Spleen (tissue), 11 donors: ENCODE measurements at regions not wholly inside any gene's neighbourhood (a gene's known extent, or its start where the extent isn't known, plus 50 kb on each side); places are given as distances from the start of the nearest gene placed in this dataset.

ENCODE experiments used
- DNase-seq: peaks from one replicate; pipeline ENCODE4 v3.0.0-alpha.2; 2020
- H3K27ac ChIP-seq, 8 donors: fragments of 200-600 bp; sonication (generic) in 7 of 8; 1 replicate in 4 of 8; 2 replicates in 4 of 8; pipeline versions ENCODE4 v1.5.0 to v1.8.0; 2016 to 2021; ENCODE audit warnings: inconsistent platforms in 4 of 8, mild to moderate bottlenecking in 4 of 8, moderate library complexity in 1 of 8
- H3K27me3 ChIP-seq, 7 donors: fragments of 200-600 bp; sonication (generic) in 6 of 7; replicated peaks in 1 of 7; 1 replicate in 4 of 7; 2 replicates in 3 of 7; pipeline versions ENCODE4 v1.5.0 to v1.8.0; 2016 to 2021; ENCODE audit warnings: inconsistent platforms in 3 of 7, mild to moderate bottlenecking in 1 of 7
- H3K36me3 ChIP-seq, 6 donors: fragments of 200-600 bp; sonication (generic) in 5 of 6; 1 replicate in 4 of 6; 2 replicates in 2 of 6; pipeline versions ENCODE4 v1.5.0 to v1.8.0; 2016 to 2021; ENCODE audit warnings: inconsistent platforms in 2 of 6
- H3K4me1 ChIP-seq, 6 donors: fragments of 200-600 bp; sonication (generic) in 5 of 6; 1 replicate in 3 of 6; 2 replicates in 3 of 6; pipeline versions ENCODE4 v1.5.0 to v1.8.0; 2016 to 2021; ENCODE audit warnings: inconsistent platforms in 3 of 6
- H3K4me3 ChIP-seq, 8 donors: fragments of 200-600 bp; sonication (generic) in 7 of 8; 1 replicate in 4 of 8; 2 replicates in 4 of 8; pipeline versions ENCODE4 v1.5.0 to v1.8.0; 2016 to 2021; ENCODE audit warnings: inconsistent platforms in 4 of 8, mild to moderate bottlenecking in 4 of 8, moderate library complexity in 2 of 8
- H3K9me3 ChIP-seq, 8 donors: fragments of 200-600 bp; sonication (generic) in 7 of 8; 1 replicate in 4 of 8; 2 replicates in 4 of 8; pipeline versions ENCODE4 v1.5.0 to v1.8.0; 2016 to 2021; ENCODE audit warnings: inconsistent platforms in 4 of 8
- POLR2A ChIP-seq, 3 donors: fragments of 450-650 bp; IDR thresholded peaks; one replicate each; pipeline ENCODE4 v1.5.1; 2017; ENCODE audit warnings: antibody characterized with exemption in 3 of 3, mild to moderate bottlenecking in 1 of 3
- POLR2AphosphoS5 ChIP-seq, 3 donors: sonication (generic); formaldehyde crosslinking; IDR thresholded peaks; one replicate each; pipeline ENCODE4 v1.5.1; 2017; ENCODE audit warnings: antibody characterized with exemption in 3 of 3
- whole genome bisulfite sequencing, 5 donors: extraction: QIAGEN DNeasy Blood & Tissue Kit in 3 of 5; methylation state at CpG; one replicate each; pipeline versions ENCODE4 v1.1.5 to v1.1.7; 2013 to 2018; 5-methylcytosine and 5-hydroxymethylcytosine counted together
- intact Hi-C: fragments of 100-400 bp; cut with DNase I; formaldehyde crosslinking; loops from one replicate; pipeline ENCODE4 v1.15.0; 2023; ENCODE audit warnings: low total_unique reads
- TF ChIP-seq, protein P1 (sequence below), 11 experiments: fragments of 200-600 bp in 7 of 11; fragments of 450-650 bp in 4 of 11; sonication (generic) in 4 of 11; IDR thresholded peaks in 8 of 11; conservative IDR thresholded peaks in 3 of 11; 1 replicate in 7 of 11; 2 replicates in 4 of 11; pipeline versions ENCODE4 v1.4.0 to v1.8.0; 2016 to 2021; ENCODE audit warnings: antibody characterized with exemption in 11 of 11, inconsistent platforms in 4 of 11, mild to moderate bottlenecking in 1 of 11
- donor health status: healthy with polysubstance abuse.
- donor health status: DM: no; HTN: no; CAD: no; lungs with moderate emphysema.
- donor health status: DM: no; HTN: no; CAD: no.
- donor health status: Bipolar disorder and iron deficiency.
- donor health status: healthy.
- donor health status: DM: no; HTN: no; CAD: no.
- donor health status: DM: yes; HTN: yes; CAD: no.

DNA sequence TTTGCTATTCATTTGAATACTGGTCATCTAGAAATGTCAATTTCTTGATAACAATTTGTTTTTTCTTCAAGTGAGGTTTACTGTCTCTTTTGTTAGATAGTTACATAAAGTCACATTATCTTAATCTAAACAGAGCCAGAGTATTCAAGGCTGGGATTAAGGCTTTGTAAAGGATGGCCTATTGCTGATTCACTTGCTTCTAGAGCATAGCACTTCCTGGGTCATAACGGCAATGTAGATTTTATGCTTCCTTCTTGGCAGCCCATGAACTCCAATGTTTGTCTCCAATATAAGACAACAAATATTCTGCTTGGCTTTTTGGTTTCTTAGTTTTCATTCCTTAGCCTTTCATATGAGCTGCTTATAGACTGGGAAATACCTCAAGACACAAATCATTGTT, 2007.9 kb upstream of the CDH6 start:
- intact Hi-C loops = no loop called here
- no peak overlapping the region for H3K4me3 ChIP-seq
- no peak for DNase-seq
- 83 to 92% (median 88%) methylated on average over 1 of the region's 1 CpG for WGBS, 5 donors
- peaks cover 0 to 27% (median 8%) of the 10 kb centered on the region in 8 donors for H3K9me3 ChIP-seq
- no peaks in the 10 kb centered on the region for H3K36me3 ChIP-seq
- H3K27ac ChIP-seq = no peak overlapping the region
- TF ChIP-seq POLR2A (IDR thresholded peaks at IDR 0.05) (no peak), POLR2AphosphoS5 (IDR thresholded peaks at IDR 0.05) (no peak)
- TF ChIP-seq, protein P1, sequence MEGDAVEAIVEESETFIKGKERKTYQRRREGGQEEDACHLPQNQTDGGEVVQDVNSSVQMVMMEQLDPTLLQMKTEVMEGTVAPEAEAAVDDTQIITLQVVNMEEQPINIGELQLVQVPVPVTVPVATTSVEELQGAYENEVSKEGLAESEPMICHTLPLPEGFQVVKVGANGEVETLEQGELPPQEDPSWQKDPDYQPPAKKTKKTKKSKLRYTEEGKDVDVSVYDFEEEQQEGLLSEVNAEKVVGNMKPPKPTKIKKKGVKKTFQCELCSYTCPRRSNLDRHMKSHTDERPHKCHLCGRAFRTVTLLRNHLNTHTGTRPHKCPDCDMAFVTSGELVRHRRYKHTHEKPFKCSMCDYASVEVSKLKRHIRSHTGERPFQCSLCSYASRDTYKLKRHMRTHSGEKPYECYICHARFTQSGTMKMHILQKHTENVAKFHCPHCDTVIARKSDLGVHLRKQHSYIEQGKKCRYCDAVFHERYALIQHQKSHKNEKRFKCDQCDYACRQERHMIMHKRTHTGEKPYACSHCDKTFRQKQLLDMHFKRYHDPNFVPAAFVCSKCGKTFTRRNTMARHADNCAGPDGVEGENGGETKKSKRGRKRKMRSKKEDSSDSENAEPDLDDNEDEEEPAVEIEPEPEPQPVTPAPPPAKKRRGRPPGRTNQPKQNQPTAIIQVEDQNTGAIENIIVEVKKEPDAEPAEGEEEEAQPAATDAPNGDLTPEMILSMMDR (IDR thresholded peaks at IDR 0.05 in 8 of 11, conservative IDR thresholded peaks at IDR 0.05 in 3 of 11) = no peak
- H3K4me1 ChIP-seq = no peaks in the 10 kb centered on the region
- no peaks in the 10 kb centered on the region for H3K27me3 ChIP-seq

DNA sequence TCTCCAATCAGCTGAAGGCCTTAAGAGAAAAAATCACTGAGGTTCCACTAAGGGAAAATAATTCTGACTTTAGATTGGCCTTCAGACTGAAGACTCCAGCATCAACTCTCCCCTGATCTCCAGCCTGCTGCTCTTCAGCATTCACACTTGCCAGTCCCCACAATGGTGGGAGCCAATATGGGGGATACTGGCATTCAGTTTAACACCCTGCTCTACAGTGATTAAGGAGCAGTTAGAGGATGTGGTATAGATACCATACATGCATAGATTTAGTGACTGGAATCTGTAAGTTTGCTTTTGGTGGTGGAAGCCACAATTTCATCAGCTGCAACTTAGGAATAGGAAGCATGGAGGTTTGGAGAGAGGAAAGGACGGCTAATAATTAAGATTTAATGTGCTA, 2017.7 kb upstream of the CDH6 start:
- no peak overlapping the region for H3K27ac ChIP-seq
- H3K27me3 ChIP-seq = no peaks in the 10 kb centered on the region
- intact Hi-C loops = no loop called here
- TF ChIP-seq, protein P1 (IDR thresholded peaks at IDR 0.05 in 8 of 11, conservative IDR thresholded peaks at IDR 0.05 in 3 of 11) = no peak
- no peak for TF ChIP-seq POLR2AphosphoS5 (IDR thresholded peaks at IDR 0.05)
- no peak for TF ChIP-seq POLR2A (IDR thresholded peaks at IDR 0.05)
- no peaks in the 10 kb centered on the region for H3K36me3 ChIP-seq
- H3K4me3 ChIP-seq = no peak overlapping the region
- no peaks in the 10 kb centered on the region for H3K4me1 ChIP-seq
- no peak for DNase-seq
- H3K9me3 ChIP-seq = peaks cover 0 to 36% (median 16%) of the 10 kb centered on the region in 8 donors
- WGBS, 5 donors = 54 to 85% (median 68%) methylated on average over 1 of the region's 1 CpG

GRCh38 chr5:29170599-29170998, 2022.9 kb upstream of the CDH6 start:
- Histone ChIP-seq H3K36me3 (no peaks in the 10 kb centered on the region), H3K4me3 (no peak overlapping the region), H3K27me3 (no peaks in the 10 kb centered on the region), H3K9me3 (peaks cover 0 to 54% (median 28%) of the 10 kb centered on the region in 8 donors), H3K27ac (no peak overlapping the region), H3K4me1 (no peaks in the 10 kb centered on the region)
- WGBS, 5 donors = 88 to 98% (median 91%) methylated on average over 1 of the region's 1 CpG
- intact Hi-C loops = no loop called here
- TF ChIP-seq, protein P1 (IDR thresholded peaks at IDR 0.05 in 8 of 11, conservative IDR thresholded peaks at IDR 0.05 in 3 of 11) = no peak
- no peak for DNase-seq

DNA sequence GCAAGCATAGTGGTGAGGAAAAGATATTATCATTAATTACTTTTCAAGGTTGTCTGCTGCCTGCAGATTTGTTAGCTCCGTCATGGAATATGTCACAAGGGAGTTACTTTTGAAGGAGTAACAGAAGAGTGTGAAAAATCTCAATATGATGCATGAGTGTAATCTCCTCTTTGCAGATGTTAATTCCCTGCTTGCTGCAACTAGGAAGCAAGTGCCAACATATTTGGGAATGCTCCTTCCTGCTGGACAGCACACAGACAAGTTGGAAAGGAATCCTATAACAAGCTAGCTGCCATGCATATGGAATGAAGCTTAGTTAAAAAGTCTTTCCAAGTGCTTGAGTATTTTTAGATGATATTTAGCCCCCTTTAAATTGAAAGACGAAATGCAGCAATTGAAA, 2023.6 kb upstream of the CDH6 start:
- Histone ChIP-seq H3K27me3 (no peaks in the 10 kb centered on the region), H3K36me3 (no peaks in the 10 kb centered on the region), H3K4me1 (no peaks in the 10 kb centered on the region), H3K27ac (no peak overlapping the region), H3K9me3 (peaks cover 0 to 51% (median 30%) of the 10 kb centered on the region in 8 donors), H3K4me3 (no peak overlapping the region)
- 33 to 49% (median 42%) methylated on average over 2 of the region's 2 CpGs for WGBS, 5 donors
- no peak for DNase-seq
- intact Hi-C loops = no loop called here
- TF ChIP-seq, protein P1 (IDR thresholded peaks at IDR 0.05 in 8 of 11, conservative IDR thresholded peaks at IDR 0.05 in 3 of 11) = no peak
